ENCODE measurements at regions not wholly inside any gene's neighbourhood (a gene's known extent, or its start where the extent isn't known, plus 50 kb on each side); places are given as distances from the start of the nearest gene placed in this dataset.
"Not testable (repeated sequence)": the region's sequence is repeated elsewhere in the genome, so short reads cannot be mapped to it uniquely, and the experiment has no call there.

DNA sequence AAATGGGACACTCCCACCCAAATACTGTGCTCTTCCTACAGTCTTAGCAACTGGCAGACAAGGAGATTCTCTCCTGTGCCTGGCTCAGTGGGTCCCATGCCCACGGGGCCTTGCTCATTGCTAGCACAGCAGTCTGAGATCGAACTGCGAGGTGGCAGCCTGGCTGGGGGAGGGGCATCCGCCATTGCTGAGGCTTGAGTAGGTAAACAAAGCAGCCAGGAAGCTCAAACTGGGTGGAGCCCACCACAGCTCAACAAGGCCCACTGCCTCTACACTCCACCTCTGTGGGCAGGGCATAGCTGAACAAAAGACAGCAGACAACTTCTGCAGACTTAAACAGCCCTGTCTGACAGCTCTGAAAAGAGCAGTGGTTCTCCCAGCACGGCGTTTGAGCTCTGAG lies 174.8 kb downstream of the COL12A1 start:
- not testable (repeated sequence) for DNase-seq

DNA sequence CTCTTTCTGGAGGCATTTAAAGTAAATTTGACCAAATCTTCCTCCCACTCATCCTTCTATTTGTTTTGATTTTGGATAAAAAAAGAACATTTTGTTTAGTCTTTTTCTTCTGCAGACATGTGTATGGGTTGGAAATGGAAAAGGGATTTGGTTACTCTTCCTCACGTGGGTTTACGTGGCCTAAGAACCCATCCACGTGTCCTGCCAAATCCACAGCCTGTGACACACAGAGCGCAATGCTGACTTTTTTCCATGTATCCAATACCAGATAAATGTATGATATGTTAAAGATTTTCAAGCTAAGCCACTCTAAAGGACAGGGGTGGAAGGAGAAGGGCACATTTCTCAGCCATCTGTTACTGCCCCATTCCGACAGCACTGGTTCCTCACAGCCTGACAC lies 176.5 kb downstream of the COL12A1 start:
- DNase-seq, result no peak

DNA sequence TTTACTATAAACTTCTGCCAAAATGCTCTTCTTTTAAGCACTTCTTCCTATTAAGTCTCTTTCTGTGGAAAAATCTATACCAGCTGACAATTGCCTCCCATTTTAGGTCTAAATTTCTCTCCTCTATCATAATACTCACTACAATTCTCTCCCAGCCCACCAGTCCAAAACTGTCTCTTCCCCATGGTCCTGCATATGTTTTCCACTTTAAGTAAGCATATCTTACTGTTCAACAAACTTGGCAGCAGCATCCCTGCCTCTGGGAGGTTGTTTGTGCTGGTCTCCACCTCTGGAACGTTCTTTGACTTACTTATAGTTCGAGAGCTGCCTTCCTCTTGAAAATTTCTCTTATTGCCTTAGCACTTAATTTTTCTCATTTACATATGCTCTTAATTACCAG lies 180.5 kb downstream of the COL12A1 start:
- DNase-seq, result no peak

DNA sequence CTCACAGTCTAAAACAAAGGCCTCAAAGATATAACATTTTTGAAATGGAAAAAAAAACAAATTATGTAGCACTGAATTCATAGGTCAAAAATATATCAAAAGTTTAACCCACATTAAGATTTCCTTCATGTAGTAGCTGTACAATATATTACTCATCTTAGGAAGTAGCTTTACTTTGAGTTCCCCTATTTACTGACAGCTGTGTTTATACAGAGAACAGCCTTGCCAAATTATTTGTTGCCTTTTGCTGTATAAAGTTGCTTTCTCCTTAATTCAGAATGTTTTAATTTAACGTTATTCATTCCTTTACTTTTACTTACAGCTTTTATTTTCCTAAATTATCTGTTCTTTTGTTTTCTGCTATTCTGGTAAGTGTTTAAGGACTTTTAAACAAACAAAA lies 181.0 kb downstream of the COL12A1 start:
- no peak for DNase-seq

DNA sequence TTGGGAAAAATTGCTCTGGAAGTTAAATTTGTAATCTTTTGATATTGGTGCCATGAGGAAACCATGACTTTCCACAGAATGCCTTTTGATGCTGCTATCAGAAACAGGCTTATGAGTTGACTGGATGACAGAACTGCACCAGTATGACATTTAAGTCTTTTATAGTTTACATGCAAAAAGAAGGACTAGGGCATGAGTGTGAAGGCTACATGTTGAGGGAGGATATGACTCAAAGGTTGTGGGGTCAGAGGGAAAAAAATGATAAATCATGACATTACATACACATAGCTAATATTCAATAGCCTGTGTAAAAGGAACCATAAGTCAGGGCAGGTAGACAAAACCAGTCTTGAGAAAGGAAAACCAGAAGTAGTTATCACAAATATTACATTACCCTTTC lies 182.2 kb downstream of the COL12A1 start:
- DNase-seq, result no peak

DNA sequence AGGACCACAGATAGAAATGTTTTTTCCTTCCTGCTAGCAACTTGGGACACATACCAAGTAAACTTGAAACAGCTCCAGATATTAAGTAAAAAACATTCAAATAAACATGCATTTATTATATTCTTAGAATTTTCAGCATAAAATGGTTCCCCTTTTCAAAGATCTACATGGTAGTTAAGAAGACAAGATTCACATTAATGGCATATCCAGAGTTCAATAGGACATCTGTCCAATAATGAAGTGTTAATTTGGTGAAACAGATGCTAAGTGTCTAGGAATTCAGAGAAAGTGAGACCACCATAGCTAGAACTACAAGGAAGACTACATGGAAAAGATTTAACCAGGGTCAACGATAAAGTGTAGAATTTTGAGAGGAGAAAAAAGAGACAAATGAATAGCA lies 184.9 kb downstream of the COL12A1 start:
- no peak for DNase-seq

DNA sequence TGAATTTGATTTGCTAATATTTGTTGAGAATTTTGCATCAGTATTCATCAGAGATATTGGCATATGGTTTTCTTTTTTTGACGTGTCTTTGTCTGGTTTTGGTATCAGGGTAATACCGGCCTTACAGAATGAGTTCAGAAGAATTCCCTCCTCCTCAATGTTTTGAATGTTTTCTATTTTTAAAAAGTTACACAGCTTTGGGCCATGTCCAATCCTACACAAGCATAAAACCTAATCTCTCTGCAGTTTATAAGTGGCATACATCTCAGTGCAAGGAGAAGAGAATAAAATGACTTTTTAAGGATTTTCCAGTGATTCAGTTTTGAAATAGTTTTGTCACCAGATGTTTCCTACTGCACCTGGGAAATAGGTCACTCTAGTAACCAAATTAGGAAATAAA lies 185.5 kb downstream of the COL12A1 start:
- no peak for DNase-seq

DNA sequence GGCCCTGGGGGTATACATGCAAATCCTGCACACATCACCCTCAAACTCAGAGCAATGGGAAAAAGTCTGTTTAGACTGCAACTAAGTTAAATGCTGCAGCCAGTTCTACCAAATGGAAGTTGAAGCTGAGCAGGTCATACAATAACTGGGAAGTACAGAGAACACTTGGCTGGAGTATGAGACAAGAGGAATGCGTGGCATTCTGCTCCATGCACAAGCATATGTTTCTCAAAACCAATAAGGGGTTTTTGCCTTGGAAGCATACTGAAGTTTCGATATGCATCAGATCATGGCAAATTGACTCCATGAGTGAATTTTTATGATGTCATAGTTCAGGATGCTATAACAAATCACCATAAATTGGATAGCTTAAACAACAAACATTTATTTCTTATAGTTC lies 193.8 kb downstream of the COL12A1 start:
- no peak for DNase-seq

DNA sequence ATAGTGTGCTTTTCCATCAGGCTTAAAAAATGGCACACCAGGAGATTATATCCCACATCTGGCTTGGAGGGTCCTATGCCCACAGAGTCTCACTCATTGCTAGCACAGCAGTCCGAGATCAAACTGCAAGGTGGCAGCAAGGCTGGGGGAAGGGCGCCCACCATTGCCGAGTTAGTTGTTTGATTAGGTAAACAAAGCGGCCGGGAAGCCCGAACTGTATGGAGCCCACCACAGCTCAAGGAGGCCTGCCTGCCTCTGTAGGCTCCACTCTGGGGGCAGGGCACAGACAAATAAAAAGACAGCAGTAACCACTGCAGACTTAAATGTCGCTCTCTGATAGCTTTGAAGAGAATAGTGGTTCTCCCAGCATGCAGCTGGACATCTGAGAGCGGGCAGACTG lies 201.9 kb downstream of the COL12A1 start:
- not testable (repeated sequence) for DNase-seq

DNA sequence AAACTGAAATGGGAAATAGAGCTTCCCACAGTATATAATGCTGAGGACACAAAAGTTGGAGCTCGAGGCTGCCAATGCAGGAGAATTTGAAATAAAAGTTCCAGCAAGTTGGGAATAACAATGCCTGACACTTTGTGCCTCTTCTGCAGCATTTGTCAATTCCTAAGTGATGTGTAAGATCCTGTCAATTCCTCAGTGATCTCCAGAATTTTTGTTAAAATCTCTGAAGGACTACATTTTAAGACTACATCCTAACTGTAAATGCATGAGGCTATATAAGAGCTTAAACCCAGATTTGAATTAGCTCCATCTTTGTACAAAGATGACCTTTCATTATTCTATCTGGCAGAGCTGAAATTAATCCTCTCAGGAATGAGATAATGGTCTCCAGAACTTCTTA lies 208.2 kb downstream of the COL12A1 start:
- DNase-seq, result no peak

DNA sequence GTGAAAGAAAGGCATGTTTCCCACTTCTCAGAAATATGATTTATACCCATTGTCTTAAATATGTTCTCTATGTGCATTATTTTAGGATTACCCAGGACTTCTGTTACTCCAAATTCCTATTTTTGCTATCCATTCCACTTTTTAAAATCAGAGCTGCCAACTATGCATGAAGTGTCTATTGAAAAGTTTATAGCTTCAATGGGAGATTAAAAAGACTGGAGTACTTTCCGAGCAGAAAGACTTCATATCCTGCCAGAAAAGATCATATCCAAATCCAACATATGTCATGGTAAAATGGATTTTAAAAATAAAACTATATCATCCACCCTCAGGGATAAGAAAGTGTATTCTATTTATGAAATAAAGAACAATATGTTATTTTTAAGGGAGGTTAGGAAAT lies 212.7 kb downstream of the COL12A1 start:
- no peak for DNase-seq

DNA sequence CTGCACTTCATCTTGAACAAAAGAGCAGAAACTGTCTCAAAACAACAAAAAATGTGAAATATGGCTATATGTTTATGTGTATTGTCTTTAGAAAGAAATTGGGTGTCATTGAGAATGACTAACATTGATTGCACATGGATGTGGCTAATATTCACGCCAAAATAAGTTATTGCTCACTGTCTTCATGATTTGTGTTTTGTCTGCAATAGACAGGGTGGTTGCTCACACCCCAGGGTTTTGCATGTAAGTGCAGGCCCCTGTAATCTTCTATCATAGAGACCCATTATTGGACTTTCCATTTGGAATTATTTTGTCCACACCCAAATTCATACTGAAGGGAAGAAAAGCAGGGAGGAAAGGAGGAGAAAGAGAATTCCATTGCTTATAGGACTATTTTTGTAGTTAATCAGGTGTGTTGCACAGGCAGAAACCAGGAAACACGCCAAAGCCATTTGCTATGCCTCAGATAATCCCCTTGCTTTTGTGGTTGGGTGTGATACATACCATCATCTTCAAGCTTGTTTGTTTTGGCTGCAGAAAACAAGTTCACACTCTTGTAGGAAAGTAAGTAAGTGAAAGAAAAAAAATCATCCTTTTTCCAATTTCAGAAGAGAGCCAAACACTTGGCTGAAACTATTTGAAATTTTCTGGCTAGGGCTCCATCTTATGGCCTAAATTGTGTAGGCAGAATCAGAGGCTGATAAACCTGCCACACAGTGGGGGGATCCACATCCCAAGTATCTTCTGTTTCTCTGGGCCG lies 214.1 kb downstream of the COL12A1 start:
- no peak for DNase-seq

DNA sequence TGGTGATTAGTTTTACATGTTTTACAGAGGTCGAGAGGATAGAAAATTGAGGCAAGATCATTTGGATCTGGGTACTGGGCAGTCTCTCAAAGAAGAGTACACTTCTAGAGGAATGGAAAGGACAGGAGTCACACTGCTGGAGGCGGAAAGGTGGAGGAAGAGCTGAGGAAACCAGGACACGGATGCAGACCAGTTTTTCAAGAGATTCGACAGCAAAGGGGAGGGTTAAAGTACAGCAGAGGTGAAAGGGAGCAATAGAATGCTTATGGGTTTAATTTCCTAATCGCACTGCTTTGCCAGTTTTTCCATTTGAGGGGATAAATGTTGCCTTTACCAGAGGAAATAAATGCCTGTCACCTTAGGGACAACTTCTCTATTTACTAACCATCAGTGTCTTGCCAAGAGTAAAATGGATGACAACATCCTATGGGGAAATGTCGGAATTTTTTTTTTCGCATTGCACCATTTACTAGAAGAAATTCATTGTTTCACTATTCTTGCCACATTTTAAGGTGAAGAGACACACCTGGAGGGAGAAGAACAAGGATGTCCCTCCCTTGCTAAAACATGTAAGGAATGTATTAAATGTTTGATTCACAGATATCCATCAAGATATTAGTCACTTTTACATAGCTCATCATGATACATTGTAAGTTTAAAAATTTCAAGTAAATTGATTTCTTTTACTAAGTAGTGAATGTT lies 226.6 kb downstream of the COL12A1 start:
- DNase-seq, result no peak

DNA sequence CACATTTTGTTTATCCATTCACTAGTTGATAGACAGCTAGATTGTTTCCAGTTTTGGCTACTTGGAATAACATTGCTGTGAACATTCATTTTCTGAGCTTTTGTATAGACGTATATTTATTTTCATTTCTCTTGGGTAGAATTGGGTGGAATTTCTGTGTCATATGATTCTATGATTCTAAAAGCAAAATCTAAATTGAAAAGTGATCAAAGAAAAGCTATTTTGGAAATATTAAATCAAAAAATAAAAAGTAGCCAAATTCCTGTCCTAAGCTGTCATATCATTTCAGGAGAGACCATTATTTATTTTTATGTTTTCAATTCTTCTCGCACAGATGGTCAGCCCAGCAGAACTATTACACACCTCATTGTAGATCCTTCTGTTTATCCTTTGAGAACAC lies 229.2 kb downstream of the COL12A1 start:
- DNase-seq, result no peak

DNA sequence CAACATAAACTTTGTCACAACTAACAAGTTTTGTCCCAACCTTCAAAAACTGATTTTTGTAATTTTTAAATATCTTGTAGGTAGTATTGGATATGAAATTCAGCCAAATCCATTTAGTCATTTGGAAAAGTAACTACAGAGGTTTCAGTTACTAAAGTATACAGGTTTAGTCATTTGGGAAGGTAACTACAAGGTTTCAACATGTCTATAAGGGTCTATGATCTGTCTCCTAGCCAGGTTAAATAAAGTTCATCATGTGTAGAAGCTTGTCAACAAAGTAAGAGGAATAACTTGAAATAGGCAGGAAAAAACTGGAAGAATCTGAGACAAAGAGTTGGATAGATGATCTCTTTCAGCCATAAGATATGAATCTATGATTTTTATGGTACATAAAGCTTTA lies 229.8 kb downstream of the COL12A1 start:
- no peak for DNase-seq

DNA sequence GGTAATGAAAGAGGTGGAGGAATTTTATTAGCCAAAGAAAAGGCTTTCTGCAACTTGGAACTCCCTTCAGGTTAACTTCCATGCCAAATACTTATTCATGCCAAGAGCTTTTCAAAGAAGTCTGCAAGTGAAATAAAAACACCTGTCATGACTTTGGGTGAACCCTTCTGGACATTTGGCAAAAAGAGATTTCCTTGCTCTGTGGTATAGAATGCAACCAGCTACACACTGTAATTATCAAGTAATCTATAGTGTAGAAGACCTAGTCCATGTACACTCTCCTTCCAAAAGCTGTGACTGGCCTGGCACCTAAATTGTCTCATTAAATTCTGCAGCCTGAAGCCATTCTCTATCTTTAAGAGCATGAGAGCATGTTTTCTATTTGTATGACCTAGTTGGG lies 232.3 kb downstream of the COL12A1 start:
- no peak for DNase-seq

DNA sequence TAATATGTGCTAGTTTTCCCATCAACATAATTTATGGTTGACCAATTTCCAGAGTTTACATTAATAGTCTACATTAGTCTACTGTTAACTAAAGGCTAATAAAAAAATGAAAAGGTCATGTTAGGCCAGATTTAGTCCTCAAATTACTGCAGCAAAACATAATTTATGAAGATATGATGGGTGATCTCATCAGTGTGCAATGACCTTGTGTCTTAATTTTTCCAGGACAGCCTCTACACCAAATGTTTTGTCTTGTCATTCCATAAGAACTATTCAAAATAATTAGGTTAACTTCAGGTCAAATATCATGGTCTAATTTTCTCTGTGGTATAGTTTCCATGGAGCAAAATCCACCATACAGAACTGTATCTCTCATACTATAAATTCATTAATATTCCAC lies 234.2 kb downstream of the COL12A1 start:
- DNase-seq, result no peak

DNA sequence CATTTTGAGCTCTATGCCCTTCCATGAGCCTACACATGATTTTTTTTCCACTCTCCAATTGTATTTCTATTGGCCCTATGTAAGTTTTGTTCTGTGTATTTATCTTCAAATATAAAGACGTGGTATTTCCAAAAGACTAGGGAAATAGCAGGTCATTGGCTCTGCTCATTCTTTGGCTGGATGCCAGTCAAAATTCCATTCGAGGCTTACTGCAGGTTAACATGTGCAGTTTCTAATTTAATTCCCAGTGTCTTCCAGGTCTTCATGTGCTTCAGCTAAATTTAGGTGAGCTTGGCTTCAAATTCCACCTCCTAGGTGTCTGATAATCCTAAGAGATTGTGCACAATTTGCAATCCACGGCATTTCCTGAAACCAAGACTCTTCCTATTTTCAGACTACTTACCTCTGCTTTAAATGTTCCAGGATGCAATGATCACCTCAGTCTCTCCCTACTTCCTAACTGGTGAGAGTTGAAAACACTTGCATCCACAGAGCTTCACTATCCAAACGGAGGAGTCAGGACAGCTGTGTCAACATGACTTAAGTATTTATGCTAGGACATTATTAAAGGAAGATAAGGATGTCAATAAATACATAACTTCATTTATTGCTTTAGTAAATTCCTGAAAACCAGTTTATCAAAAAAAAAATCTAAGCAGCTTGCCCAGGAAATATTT lies 236.1 kb downstream of the COL12A1 start:
- no peak for DNase-seq

DNA sequence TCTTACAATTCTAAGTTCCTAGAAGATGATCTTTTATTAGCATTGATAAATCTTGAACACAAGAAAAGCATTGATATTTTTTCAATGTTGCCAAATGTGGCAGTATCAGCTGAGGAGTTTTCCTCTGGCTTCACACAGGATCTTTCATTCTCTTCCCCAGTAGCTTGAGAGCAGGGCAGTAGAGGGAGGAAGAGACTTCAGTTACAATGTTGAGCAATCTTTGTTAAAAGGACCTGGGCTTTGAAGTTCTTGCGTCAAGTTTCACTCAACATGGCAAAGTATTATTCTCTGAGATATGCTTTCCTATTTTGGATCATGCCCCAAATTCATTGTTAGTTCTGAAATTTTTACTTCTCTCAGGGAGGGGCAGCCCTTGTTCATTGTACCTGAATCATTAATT lies 238.0 kb downstream of the COL12A1 start:
- DNase-seq, result no peak

DNA sequence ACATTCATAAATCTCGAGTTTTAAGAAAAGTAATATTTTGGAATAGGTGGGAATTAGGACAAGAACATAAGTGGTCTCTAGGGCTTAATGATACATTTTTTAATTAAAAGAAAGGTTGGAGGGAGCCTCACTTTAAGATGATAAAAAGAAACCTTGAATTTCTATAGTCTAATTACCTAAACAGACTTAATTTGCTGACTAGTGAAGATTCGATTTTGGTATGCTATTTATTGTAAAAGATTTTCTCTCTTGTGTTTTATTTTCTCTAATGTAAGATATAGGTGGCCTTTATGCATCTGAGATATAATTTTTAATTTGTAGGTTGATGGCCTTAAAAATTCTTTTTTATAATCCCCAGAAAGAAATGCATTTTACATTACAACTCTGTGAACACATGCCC lies 239.1 kb downstream of the COL12A1 start:
- no peak for DNase-seq

DNA sequence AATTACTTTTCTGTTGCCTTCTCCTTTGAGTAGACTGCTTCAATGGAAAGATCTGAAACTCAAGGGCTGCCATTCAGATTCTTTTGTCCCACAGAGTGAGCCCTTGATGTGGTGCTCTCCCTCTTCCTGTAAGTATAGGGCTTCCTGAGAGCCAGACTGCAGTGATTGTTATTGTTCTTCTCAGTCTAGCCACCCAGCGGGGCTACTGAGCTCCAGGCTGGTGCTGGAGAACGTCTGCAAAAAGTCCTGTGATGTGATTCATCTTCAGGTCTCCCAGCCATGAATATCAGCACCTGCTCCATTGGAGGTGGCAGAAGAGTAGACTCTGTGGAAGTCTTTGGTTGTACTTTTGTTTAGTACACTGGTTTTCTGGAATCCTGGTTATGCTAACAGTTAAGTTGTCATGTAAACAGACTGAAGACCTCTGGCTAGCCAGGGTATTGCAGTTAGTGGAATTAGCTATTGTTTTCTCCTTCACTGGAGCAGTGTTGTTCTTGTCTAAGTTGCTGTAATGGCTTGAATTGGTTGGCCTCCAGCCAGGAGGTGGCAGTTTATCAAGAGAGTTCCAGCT lies 240.9 kb downstream of the COL12A1 start:
- no peak for DNase-seq

DNA sequence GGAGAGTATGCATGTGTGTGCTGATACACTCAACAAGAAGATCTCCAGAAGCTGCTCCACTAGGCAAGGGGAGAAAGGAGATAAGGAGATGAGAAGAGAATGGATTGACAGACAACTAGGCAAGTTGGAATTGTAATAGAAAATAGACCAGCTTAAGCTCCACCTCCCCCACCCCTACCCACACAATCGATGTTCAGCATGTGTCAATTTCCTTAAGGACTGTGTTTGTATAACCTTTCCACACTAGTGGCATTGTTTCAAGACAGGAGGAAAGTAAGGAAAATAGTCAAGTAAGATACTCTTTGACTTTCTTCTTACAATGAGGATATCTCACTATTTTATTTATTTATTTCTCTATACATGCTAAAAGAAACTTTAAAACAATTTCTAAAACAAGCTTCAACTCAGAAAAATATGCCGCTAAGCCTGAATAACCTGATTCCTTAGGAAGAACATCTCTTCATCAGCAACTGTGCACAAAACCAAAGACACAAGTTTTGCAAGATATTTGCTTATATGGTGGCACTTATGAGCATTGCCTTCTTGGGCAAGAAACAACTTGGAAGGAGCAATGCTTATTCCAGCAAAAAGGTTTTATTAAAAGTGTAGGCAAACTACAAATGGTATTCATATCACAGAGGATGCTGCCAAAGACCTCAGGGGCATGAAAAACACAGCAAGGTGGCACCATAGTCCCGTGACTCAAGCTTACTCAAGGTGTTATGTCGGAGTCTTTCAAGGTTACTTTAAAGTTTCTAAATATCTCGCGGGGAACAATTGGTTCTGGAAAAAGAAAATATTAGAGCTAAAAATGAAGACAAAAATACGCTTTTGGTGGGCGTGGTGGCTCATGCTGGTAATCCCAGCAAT lies 249.1 kb downstream of the COL12A1 start:
- DNase-seq, result no peak

DNA sequence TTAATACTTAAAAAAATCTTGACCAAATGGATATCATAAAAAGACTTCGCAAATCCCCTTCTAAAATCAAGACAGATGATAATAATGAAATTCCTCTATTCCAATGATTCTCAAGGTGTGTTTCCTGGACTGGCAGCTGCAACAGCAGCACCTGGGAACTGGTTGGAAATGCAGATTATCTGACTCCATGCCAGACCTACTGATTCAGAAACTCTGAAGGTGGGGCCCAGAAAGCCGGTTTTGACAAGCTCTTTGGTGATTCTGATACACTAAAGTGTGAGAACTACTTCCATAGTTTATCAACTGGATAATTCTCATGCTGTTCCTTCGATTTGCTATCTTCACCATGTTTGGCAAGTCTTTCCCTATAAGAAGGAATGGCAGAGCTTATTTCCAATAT lies 252.1 kb downstream of the COL12A1 start:
- DNase-seq, result no peak
